SW 1271 (cell line): ENCODE measurements at regions not wholly inside any gene's neighbourhood (a gene's known extent, or its start where the extent isn't known, plus 50 kb on each side); places are given as distances from the start of the nearest gene placed in this dataset.
"Not testable (repeated sequence)": the region's sequence is repeated elsewhere in the genome, so short reads cannot be mapped to it uniquely, and the experiment has no call there.

Experiments
- DNase-seq, 2 experiments: peaks; one replicate each; lab custom pipeline; 2025; lab: John Stamatoyannopoulos, UW

GRCh38 chr4:115470763-115471162, 357.3 kb upstream of the NDST4 start:
- DNase-seq = no peak

DNA sequence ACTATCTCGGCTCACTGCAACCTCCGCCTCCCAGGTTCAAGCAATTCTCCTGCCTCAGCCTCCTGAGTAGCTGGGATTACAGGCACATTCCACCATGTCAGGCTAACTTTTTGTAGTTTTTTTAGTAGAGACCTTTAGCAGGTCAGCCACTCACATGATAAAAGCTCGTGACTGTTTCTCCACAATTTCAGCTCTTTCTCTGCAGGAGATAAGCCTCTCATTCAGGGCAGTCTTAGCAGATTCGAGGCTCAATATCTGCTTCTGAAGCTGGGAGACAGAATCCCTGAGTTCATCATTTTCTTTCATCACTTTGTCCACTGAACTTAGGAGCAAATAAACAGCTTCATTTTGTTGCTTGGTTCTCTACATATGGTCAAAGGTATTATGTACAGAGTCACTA, 345.9 kb upstream of the NDST4 start:
- DNase-seq = not testable (repeated sequence)

- no peak for DNase-seq
Observed at GRCh38 chr4:115456231-115456630, 342.8 kb upstream of the NDST4 start.

DNA sequence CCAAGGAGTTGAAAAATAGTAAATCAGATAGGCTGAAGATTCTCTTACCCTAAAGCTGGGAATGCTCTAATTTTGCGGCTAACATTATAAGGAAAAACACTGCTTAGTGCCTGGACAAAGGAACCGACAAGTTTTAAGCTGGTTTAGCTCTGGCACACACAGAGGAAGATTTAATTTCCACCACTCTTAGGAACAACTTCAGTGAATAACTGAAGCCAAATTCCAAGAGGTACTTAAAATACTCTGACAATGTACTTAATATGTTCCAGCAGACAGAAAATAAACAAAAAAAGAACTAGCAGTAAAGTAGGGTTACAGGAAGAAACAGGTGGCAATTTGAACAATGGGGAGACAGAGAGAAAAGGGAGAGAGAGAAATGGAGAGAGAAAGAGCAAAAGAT, 340.8 kb upstream of the NDST4 start:
- DNase-seq = no peak

GRCh38 chr4:115453416-115453815, 340.0 kb upstream of the NDST4 start:
- DNase-seq = no peak

- not testable (repeated sequence) for DNase-seq
Observed at GRCh38 chr4:115452229-115452628, 338.8 kb upstream of the NDST4 start.

- DNase-seq = no peak
Observed at GRCh38 chr4:115437739-115438138, 324.3 kb upstream of the NDST4 start.

DNA sequence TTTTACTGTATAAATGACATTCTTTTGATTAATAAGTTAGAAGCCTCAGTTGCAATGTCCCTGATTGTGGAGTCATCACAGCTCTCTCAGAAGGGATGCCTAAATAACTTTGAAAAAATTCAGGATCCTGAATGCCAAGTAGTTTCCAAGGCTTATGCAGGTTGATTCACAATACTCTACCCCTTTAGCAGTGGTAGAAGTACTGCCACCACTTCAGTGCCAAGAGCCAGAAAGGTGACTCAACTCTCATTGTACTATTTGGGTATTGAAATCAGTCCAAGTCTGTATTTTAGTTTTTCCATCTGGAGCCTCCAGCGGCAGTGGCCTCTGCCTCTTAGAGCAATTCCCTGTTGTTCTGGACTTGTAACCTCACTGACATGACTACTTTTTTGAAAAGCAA, 320.1 kb upstream of the NDST4 start:
- DNase-seq = no peak

- DNase-seq = no peak
Observed at GRCh38 chr4:115430024-115430423, 316.6 kb upstream of the NDST4 start.

- no peak for DNase-seq
Observed at GRCh38 chr4:115428455-115428854, 315.0 kb upstream of the NDST4 start.

- DNase-seq = no peak
Observed at GRCh38 chr4:115424852-115425251, 311.4 kb upstream of the NDST4 start.

GRCh38 chr4:115418635-115419396, 305.4 kb upstream of the NDST4 start:
- no peak for DNase-seq

DNA sequence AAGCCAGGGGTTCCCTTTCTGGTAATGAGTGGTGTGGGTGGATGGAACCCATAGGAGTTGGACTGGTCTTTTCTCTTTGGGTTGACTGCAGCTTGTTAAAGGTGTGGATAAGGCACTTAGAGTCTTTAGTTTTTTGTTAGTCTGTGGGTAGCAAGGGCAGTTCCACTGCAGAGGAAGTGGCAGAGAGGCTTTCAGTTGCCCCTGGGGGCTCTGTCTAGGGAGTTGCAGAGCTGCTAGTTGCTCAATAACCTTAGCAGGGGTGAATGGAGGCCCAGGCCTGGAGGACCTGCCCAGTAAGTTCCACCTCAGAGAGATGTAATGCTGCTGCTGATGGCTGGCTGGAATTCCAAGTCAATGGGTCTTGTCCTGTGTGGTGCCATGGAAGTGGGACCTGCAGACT, 282.6 kb upstream of the NDST4 start:
- no peak for DNase-seq

GRCh38 chr4:115376866-115377265, 263.4 kb upstream of the NDST4 start:
- no peak for DNase-seq

DNA sequence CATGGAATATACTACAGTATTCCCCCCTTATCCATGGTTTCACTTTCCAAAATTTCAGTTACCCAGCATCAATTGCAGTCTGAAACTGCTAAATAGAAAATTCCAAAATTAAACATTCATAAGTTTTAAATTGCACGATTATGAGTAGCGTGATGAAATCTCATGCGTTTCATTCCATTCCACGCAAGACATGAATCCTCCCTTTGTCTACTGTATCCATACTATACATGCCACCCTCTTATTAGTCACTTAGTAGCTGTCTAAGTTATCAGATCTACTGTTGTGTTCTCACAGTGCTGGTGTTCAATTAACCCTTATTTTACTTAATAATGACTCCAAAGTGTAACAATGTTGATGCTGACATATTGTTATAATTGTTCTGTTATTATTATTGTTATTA, 261.2 kb upstream of the NDST4 start:
- no peak for DNase-seq

DNA sequence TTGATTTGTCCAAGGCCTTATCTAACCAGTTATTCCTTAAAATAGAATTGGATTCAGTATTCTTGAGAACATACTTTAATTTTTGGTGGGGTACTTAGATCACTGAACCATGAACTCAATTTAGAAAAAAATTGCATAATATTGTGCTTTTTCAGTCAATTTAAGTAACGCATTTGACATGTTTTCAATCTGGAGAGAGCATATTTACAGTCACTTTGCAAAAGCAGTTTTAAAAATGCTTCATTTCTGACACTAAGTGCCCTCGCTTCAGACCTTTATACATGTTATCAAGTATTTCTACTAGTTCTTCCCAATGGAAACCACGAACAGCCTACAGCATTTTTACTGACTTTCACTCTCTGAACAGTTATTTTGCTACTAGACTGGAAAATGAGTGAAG, 257.1 kb upstream of the NDST4 start:
- DNase-seq = no peak

DNA sequence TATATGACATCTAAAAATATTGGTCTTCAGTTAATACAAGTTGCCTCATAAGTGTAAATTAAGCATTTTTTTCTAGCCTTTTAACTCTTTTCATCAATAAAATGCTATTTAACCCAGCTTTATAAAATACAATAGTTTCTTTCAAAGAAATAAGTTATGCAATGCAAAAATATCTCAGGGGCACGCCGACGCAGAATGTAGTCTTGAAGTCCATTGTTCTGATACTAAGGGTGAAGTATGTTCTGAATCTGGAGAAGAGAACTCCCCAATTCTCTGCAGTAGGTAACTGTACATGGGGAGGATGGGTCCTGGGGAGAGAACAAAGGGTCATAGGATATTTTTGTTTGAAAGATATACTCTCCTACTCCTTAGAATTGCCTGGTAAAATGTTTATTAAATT, 256.6 kb upstream of the NDST4 start:
- DNase-seq = no peak

- no peak for DNase-seq
Observed at GRCh38 chr4:115366390-115366789, 253.0 kb upstream of the NDST4 start.

- no peak for DNase-seq
Observed at GRCh38 chr4:115365185-115365584, 251.8 kb upstream of the NDST4 start.

GRCh38 chr4:115361781-115362180, 248.4 kb upstream of the NDST4 start:
- no peak for DNase-seq

GRCh38 chr4:115360431-115360830, 247.0 kb upstream of the NDST4 start:
- DNase-seq = no peak

GRCh38 chr4:115357776-115358175, 244.4 kb upstream of the NDST4 start:
- DNase-seq = no peak

DNA sequence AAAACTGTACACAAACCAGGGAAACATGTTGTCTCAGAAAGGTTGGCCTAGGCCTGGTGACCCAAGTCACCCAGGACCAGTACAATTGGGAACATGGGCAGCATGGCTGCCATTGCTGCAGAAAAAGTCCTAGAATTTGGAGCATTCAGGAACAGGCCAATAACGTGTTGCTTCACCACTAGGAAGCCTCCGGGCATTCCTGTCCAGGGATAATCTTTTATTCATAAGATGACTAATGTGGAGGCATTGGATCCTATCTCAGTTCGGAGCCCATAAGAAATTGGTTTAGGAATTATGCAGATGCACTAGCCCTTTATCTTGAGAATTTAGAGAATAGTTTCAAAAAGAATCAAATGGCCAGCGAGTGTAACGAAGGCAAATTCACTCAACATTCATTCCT, 242.8 kb upstream of the NDST4 start:
- no peak for DNase-seq

GRCh38 chr4:115355329-115355728, 241.9 kb upstream of the NDST4 start:
- no peak for DNase-seq
